ENCODE measurements at regions not wholly inside any gene's neighbourhood (a gene's known extent, or its start where the extent isn't known, plus 50 kb on each side); places are given as distances from the start of the nearest gene placed in this dataset.

GRCh38 chr20:52904837-52905236 is 67.3 kb upstream of the TSHZ2 start:
- TF ChIP-seq CTCF (IDR thresholded peaks at IDR 0.05; ENCODE audit: insufficient read depth, low read length, missing control alignments): no peak
- no peak overlapping the region for H3K4me3 ChIP-seq (ENCODE audit: low read depth, low read length)
- ChIA-PET POLR2A (no interaction called here), CTCF (no interaction called here)
- DNase-seq (ENCODE audit: low read depth, low spot score): no peak

- CTCF ChIA-PET: no interaction called here
- no peak for DNase-seq (ENCODE audit: low read depth, low spot score)
- POLR2A ChIA-PET: no interaction called here
- H3K4me3 ChIP-seq (ENCODE audit: low read depth, low read length): no peak overlapping the region
- no peak for TF ChIP-seq CTCF (IDR thresholded peaks at IDR 0.05; ENCODE audit: insufficient read depth, low read length, missing control alignments)
Measured at GRCh38 chr20:52899041-52899608, 73.0 kb upstream of the TSHZ2 start.

- TF ChIP-seq CTCF (IDR thresholded peaks at IDR 0.05; ENCODE audit: insufficient read depth, low read length, missing control alignments): no peak
- no peak for DNase-seq (ENCODE audit: low read depth, low spot score)
- ChIA-PET CTCF (no interaction called here), POLR2A (no interaction called here)
- no peak overlapping the region for H3K4me3 ChIP-seq (ENCODE audit: low read depth, low read length)
Measured at GRCh38 chr20:52896348-52896747, 75.8 kb upstream of the TSHZ2 start.

- CTCF ChIA-PET: no interaction called here
Measured at GRCh38 chr20:52895701-52896100, 76.5 kb upstream of the TSHZ2 start.

GRCh38 chr20:52895235-52895634 is 76.9 kb upstream of the TSHZ2 start:
- CTCF ChIA-PET: no interaction called here
- no peak for TF ChIP-seq CTCF (IDR thresholded peaks at IDR 0.05; ENCODE audit: insufficient read depth, low read length, missing control alignments)
- POLR2A ChIA-PET: no interaction called here
- DNase-seq (ENCODE audit: low read depth, low spot score): no peak
- no peak overlapping the region for H3K4me3 ChIP-seq (ENCODE audit: low read depth, low read length)

More at GRCh38 chr20:52895701-52896100, 76.5 kb upstream of the TSHZ2 start:
- H3K4me3 ChIP-seq (ENCODE audit: low read depth, low read length): no peak overlapping the region
- TF ChIP-seq CTCF (IDR thresholded peaks at IDR 0.05; ENCODE audit: insufficient read depth, low read length, missing control alignments): no peak
- POLR2A ChIA-PET: no interaction called here
- DNase-seq (ENCODE audit: low read depth, low spot score): no peak

- no peak for DNase-seq (ENCODE audit: low read depth, low spot score)
- no peak overlapping the region for H3K4me3 ChIP-seq (ENCODE audit: low read depth, low read length)
- TF ChIP-seq CTCF (IDR thresholded peaks at IDR 0.05; ENCODE audit: insufficient read depth, low read length, missing control alignments): no peak
- POLR2A ChIA-PET: no interaction called here
- CTCF ChIA-PET: no interaction called here
Measured at GRCh38 chr20:52893498-52893897, 78.7 kb upstream of the TSHZ2 start.
